ENCODE measurements at regions not wholly inside any gene's neighbourhood (a gene's known extent, or its start where the extent isn't known, plus 50 kb on each side); places are given as distances from the start of the nearest gene placed in this dataset.
"Not testable (repeated sequence)": the region's sequence is repeated elsewhere in the genome, so short reads cannot be mapped to it uniquely, and the experiment has no call there.

- no peak for DNase-seq
These were observed 233.6 kb upstream of the SEMA3E start for GRCh38 chr7:83882551-83882950.

- no peak for DNase-seq
These were observed 230.1 kb upstream of the SEMA3E start for GRCh38 chr7:83879063-83879462.

GRCh38 chr7:83878614-83879013 is 229.7 kb upstream of the SEMA3E start:
- no peak for DNase-seq

- DNase-seq = no peak
These were observed 227.7 kb upstream of the SEMA3E start for GRCh38 chr7:83876593-83876992.

GRCh38 chr7:83873459-83873858 is 224.5 kb upstream of the SEMA3E start:
- no peak for DNase-seq

- DNase-seq = no peak
These were observed 223.6 kb upstream of the SEMA3E start for GRCh38 chr7:83872501-83872900.

GRCh38 chr7:83870515-83870914 is 221.6 kb upstream of the SEMA3E start:
- DNase-seq = no peak

- no peak for DNase-seq
These were observed 217.6 kb upstream of the SEMA3E start for GRCh38 chr7:83866582-83866981.

- no peak for DNase-seq
These were observed 215.6 kb upstream of the SEMA3E start for GRCh38 chr7:83864551-83864950.

- no peak for DNase-seq
These were observed 215.0 kb upstream of the SEMA3E start for GRCh38 chr7:83863906-83864305.

- DNase-seq = no peak
These were observed 212.9 kb upstream of the SEMA3E start for GRCh38 chr7:83861876-83862275.

GRCh38 chr7:83859827-83860226 is 210.9 kb upstream of the SEMA3E start:
- no peak for DNase-seq

- DNase-seq = no peak
These were observed 208.8 kb upstream of the SEMA3E start for GRCh38 chr7:83857691-83858090.

GRCh38 chr7:83856094-83856493 is 207.2 kb upstream of the SEMA3E start:
- DNase-seq = no peak

GRCh38 chr7:83852136-83852535 is 203.2 kb upstream of the SEMA3E start:
- DNase-seq = no peak

GRCh38 chr7:83851551-83851950 is 202.6 kb upstream of the SEMA3E start:
- no peak for DNase-seq

GRCh38 chr7:83850941-83851340 is 202.0 kb upstream of the SEMA3E start:
- no peak for DNase-seq

- no peak for DNase-seq
These were observed 201.2 kb upstream of the SEMA3E start for GRCh38 chr7:83850125-83850524.

- no peak for DNase-seq
These were observed 200.2 kb upstream of the SEMA3E start for GRCh38 chr7:83849131-83849530.

GRCh38 chr7:83842894-83843293 is 194.0 kb upstream of the SEMA3E start:
- no peak for DNase-seq

- no peak for DNase-seq
These were observed 188.7 kb upstream of the SEMA3E start for GRCh38 chr7:83837683-83838082.

GRCh38 chr7:83836028-83836427 is 187.1 kb upstream of the SEMA3E start:
- peak; percentile 39 for DNase-seq

- peak; percentile 20 for DNase-seq
These were observed 186.5 kb upstream of the SEMA3E start for GRCh38 chr7:83835424-83835823.

GRCh38 chr7:83833721-83834120 is 184.8 kb upstream of the SEMA3E start:
- not testable (repeated sequence) for DNase-seq

GRCh38 chr7:83832009-83832408 is 183.1 kb upstream of the SEMA3E start:
- no peak for DNase-seq

- DNase-seq = no peak
These were observed 178.1 kb upstream of the SEMA3E start for GRCh38 chr7:83827036-83827435.

All from NCI-H1105 (cell line).